Right forelimb (tissue), 1 donor: ENCODE measurements at regions not wholly inside any gene's neighbourhood (a gene's known extent, or its start where the extent isn't known, plus 50 kb on each side); places are given as distances from the start of the nearest gene placed in this dataset.
"Not testable (repeated sequence)": the region's sequence is repeated elsewhere in the genome, so short reads cannot be mapped to it uniquely, and the experiment has no call there.

Experiments
- DNase-seq: peaks from one replicate; pipeline ENCODE4 v3.0.0-alpha.2; 2018

- no peak for DNase-seq
These were observed 176.8 kb downstream of the CD83 start for GRCh38 chr6:14294270-14294951.

GRCh38 chr6:14296698-14297097, 179.1 kb downstream of the CD83 start:
- DNase-seq: not testable (repeated sequence)

- not testable (repeated sequence) for DNase-seq
These were observed 179.5 kb downstream of the CD83 start for GRCh38 chr6:14297118-14297517.

- not testable (repeated sequence) for DNase-seq
These were observed 182.6 kb downstream of the CD83 start for GRCh38 chr6:14300189-14300588.

- not testable (repeated sequence) for DNase-seq
These were observed 183.1 kb downstream of the CD83 start for GRCh38 chr6:14300721-14301120.

GRCh38 chr6:14301477-14301876, 183.9 kb downstream of the CD83 start:
- not testable (repeated sequence) for DNase-seq

- DNase-seq: no peak
These were observed 187.6 kb downstream of the CD83 start for GRCh38 chr6:14305131-14305530.

GRCh38 chr6:14305624-14306023, 188.1 kb downstream of the CD83 start:
- DNase-seq: no peak

GRCh38 chr6:14306151-14306906, 188.8 kb downstream of the CD83 start:
- DNase-seq: no peak

- no peak for DNase-seq
These were observed 191.9 kb downstream of the CD83 start for GRCh38 chr6:14309516-14309915.

GRCh38 chr6:14309951-14310445, 192.4 kb downstream of the CD83 start:
- DNase-seq: no peak

- no peak for DNase-seq
These were observed 193.4 kb downstream of the CD83 start for GRCh38 chr6:14310960-14311359.

- DNase-seq: no peak
These were observed 195.0 kb downstream of the CD83 start for GRCh38 chr6:14312587-14312986.

- no peak for DNase-seq
These were observed 195.7 kb downstream of the CD83 start for GRCh38 chr6:14313248-14313647.

GRCh38 chr6:14315353-14315752, 197.8 kb downstream of the CD83 start:
- no peak for DNase-seq

GRCh38 chr6:14316651-14317386, 199.2 kb downstream of the CD83 start:
- DNase-seq: no peak

GRCh38 chr6:14317387-14317970, 199.9 kb downstream of the CD83 start:
- DNase-seq: no peak

GRCh38 chr6:14320332-14320731, 202.8 kb downstream of the CD83 start:
- DNase-seq: no peak

- no peak for DNase-seq
These were observed 204.6 kb downstream of the CD83 start for GRCh38 chr6:14321992-14322772.

- DNase-seq: no peak
These were observed 205.3 kb downstream of the CD83 start for GRCh38 chr6:14322841-14323240.

GRCh38 chr6:14326774-14327173, 209.2 kb downstream of the CD83 start:
- no peak for DNase-seq

GRCh38 chr6:14328163-14328562, 210.6 kb downstream of the CD83 start:
- DNase-seq: no peak
